GM21526 (cell line): ENCODE measurements at regions not wholly inside any gene's neighbourhood (a gene's known extent, or its start where the extent isn't known, plus 50 kb on each side); places are given as distances from the start of the nearest gene placed in this dataset.

Experiments
- ATAC-seq: cut with Tn5 transposase; IDR thresholded peaks from one replicate; pipeline ENCODE4 v1.9.1; 2021; ENCODE audit warnings: moderate library complexity; ENCODE audit not compliant: unreplicated experiment, low FRiP score

- ATAC-seq = no peak
Observed at GRCh38 chr4:42750091-42750490, 93.2 kb upstream of the ATP8A1 start.

GRCh38 chr4:42747971-42748370 is 91.1 kb upstream of the ATP8A1 start:
- no peak for ATAC-seq

DNA sequence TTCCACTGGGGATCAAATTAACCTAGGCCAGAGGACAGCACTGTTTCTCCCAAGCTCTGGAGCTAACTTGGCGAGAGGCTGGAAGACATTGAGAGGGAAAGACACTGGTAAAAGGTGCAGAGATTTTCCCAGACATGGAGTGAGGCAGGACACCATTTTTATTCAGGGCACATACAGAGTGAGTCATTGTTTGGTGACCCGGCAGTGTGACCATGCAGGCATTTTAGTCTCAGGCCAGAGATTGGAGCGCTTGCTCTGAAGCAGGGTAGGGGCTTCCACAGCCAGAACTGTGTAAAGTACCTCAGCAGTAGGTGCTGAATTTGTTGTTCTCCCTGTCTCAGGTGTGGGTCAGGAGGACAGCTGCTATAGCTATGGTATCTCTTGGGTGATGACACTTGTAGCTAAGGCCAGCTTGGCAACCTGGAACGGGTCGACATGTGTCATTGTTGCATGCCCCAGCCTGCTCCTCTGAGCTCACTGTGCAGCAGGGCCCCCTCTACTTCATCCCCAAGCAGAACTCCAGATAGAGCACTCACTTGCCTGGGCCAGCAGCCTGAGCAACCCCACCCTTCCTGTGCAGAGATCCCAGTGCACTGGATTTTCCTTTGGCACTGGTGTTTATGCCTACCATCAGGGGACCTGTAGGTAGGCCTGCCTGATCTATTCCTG is 79.8 kb upstream of the ATP8A1 start:
- ATAC-seq = no peak

- no peak for ATAC-seq
Observed at GRCh38 chr4:42733380-42733779, 76.5 kb upstream of the ATP8A1 start.

DNA sequence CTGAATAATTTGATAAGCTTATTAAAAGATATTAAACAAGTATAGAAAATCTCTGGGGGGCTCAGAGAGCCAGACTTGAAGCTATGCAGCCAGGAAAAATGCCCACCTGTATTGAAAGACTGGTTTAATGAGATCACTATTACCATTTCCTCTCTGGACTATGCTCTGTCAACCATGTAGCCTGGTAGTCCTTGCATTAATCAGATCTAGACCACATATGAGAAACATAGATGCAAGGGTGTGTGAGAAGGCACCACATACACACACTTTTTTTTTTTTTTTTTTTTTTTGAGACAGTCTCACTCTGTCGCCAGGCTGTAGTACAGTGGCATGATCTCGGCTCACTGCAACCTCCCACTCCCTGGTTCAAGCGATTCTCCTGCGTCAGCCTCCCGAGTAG is 75.9 kb upstream of the ATP8A1 start:
- ATAC-seq = no peak

GRCh38 chr4:42729505-42730237 is 72.8 kb upstream of the ATP8A1 start:
- no peak for ATAC-seq

- no peak for ATAC-seq
Observed at GRCh38 chr4:42724451-42724850, 67.5 kb upstream of the ATP8A1 start.

DNA sequence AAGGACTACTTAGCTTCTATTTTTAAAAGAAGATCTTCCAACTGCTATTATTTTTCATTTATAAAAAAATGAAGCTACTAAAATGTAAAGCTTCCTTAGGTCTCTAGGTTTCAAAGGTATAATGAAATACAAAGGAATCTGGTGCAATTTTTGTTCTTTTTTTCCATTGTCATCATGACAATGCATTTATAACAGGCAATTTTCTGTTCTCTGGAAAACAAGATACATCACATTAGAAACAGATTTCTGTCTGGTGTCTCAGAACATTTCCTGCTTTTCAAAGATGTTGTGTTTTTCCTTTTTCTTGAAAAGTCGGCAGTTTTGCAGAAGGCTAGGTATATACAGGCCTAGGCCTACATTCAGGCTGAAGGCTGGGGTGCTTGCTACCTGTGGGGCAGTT is 63.6 kb upstream of the ATP8A1 start:
- no peak for ATAC-seq

DNA sequence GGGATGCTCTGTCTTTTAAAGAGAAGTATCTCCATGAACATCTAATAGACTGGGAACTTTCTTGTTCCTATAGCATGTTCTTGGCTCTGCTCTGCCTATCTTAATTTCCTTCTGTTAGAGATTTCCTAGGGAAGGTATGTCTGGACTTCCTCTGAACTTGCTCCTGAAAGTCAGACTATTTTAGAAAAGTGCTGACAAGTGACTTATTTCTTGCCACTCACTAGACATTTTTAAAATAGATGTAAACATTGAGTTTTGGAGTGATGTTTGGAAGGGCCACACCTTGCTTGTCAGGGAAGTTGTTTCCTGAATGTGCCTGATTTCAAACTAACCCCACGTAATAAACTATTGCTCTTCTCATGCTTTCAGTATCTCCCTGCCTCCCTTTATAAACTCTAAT is 62.4 kb upstream of the ATP8A1 start:
- ATAC-seq = no peak

DNA sequence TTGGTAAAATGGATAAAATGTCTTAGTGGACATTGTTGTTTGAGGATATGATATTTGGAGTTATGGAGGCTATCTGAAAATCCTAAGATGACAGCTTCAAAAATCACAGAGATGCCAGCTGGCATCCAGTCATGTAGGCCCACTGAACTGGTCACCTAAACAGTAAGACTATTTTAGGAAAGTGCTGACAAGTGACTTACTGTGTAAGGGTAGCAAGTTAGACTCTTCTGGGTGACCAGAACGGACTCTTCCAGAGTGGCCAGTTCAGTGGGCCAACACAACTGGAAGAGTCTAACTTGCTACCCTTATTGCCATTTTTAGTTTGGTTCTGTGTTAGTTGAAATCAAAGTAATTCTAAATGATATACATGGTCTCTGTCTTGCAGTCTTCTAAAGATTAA is 61.4 kb upstream of the ATP8A1 start:
- ATAC-seq = no peak

- ATAC-seq = no peak
Observed at GRCh38 chr4:42716996-42717395, 60.1 kb upstream of the ATP8A1 start.

- no peak for ATAC-seq
Observed at GRCh38 chr4:42715807-42716482, 59.0 kb upstream of the ATP8A1 start.

GRCh38 chr4:42713391-42713790 is 56.5 kb upstream of the ATP8A1 start:
- no peak for ATAC-seq

DNA sequence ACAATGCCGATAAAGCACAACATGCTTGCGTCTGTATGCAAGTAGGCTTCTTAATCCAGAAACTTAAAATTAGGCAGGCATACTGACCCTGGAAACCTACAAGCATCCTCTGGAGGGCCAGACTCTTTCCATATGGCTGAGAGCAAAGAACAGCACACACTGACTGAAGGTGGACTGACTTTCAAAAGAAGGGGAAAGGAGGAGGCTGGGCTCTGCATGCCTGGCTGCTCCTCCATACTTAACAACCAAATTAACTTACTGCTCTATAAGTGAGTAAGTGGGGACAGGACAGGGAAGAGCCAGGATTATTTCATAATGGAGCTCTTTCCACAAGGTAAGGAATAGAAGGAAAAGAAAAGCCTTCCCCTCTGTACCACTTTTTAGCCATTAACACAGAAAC is 55.9 kb upstream of the ATP8A1 start:
- ATAC-seq = no peak

DNA sequence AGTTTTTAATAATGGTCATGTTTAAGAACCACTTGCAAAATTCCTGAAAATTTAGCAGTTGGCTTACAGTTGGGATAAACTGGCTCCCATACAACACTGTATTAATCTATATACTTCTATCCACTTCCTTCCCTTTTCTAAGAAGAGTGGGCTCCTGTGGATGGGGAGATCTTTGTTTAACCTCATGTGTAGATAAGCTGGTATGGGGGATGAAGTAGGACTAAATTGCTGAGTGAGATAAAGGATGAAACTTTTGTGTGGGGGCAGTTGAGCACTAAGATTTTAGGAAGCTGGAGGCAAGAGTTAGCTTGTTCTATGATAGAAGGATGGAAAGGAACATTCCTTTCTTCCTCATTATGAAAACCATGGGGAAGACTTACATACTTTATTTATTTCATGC is 54.6 kb upstream of the ATP8A1 start:
- no peak for ATAC-seq

- no peak for ATAC-seq
Observed at GRCh38 chr4:42710761-42711160, 53.9 kb upstream of the ATP8A1 start.

- no peak for ATAC-seq
Observed at GRCh38 chr4:42710329-42710728, 53.4 kb upstream of the ATP8A1 start.

- ATAC-seq = no peak
Observed at GRCh38 chr4:42709392-42710065, 52.6 kb upstream of the ATP8A1 start.

DNA sequence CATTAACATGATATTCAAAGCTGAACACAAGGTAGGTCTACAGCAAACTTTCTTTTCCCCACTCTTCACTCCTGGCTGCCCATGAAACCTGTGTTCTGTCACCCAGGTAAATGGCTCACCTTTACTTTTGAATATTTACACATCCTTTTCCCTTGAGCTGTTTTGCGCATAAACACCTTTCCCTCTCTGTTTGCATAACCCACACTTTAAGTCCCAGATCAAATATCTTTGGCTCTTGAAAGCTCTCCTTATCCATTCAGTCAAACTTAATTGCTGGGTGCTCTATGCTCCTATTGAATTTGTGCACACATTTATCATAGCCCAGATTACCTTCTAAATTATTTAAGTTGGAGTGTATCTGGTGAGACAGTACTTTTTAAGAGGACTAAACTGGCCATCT is 51.7 kb upstream of the ATP8A1 start:
- ATAC-seq = no peak
